ENCODE measurements at regions not wholly inside any gene's neighbourhood (a gene's known extent, or its start where the extent isn't known, plus 50 kb on each side); places are given as distances from the start of the nearest gene placed in this dataset.
"Not testable (repeated sequence)": the region's sequence is repeated elsewhere in the genome, so short reads cannot be mapped to it uniquely, and the experiment has no call there.

DNA sequence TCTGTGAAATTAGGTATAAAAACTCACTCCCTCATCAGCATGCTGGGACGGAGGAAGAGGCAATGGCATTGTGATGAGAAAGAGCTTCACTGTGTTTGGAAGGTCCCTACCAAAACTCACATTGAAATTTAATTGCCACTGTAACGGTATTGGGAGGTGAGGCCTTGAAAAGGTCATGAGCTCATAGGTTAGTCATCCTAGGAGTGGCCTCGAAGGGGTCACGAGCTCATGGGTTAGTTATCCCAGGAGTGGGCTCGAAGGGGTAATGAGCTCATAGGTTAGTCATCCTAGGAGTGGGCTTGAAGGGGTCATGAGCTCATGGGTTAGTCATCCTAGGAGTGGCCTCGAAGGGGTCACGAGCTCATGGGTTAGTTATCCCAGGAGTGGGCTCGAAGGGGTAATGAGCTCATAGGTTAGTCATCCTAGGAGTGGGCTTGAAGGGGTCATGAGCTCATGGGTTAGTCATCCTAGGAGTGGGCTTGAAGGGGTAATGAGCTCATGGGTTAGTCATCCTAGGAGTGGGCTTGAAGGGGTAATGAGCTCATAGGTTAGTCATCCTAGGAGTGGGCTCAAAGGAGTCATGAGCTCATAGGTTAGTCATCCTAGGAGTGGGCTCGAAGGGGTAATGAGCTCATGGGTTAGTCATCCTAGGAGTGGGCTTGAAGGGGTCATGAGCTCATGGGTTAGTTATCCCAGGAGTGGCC is 582.7 kb downstream of the GLRX3 start:
- H3K4me1 ChIP-seq (ENCODE audit: control insufficient read depth, insufficient read depth, low read length); H3K9me3 ChIP-seq (ENCODE audit: control insufficient read depth, insufficient read depth, low read length); H3K27me3 ChIP-seq (ENCODE audit: control insufficient read depth, insufficient read depth, low read length): not testable (repeated sequence)

DNA sequence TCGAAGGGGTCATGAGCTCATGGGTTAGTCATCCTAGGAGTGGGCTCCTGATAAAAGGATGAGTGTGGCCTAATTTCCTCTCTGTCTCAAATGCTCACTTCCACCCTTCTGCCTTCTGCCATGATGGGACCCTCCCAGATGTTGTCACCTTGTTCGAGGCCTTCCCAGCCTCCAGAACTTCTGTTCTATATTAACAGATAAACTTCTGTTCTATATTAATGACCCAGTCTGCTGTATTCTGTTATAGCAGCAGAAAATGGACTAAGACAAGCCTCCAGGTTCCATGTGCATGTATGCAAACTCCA is 583.2 kb downstream of the GLRX3 start:
- no peaks in the 10 kb centered on the region for H3K9me3 ChIP-seq (ENCODE audit: control insufficient read depth, insufficient read depth, low read length)
- no peaks in the 10 kb centered on the region for H3K27me3 ChIP-seq (ENCODE audit: control insufficient read depth, insufficient read depth, low read length)
- no peaks in the 10 kb centered on the region for H3K4me1 ChIP-seq (ENCODE audit: control insufficient read depth, insufficient read depth, low read length)
- no peaks in the 10 kb centered on the region for H3K36me3 ChIP-seq (ENCODE audit: control insufficient read depth, insufficient read depth, low read length)
- no peak overlapping the region for H3K9ac ChIP-seq (ENCODE audit: low read depth, low read length)
- H3K4me3 ChIP-seq (ENCODE audit: low read depth, low read length) = no peak overlapping the region

More for the DNA sequence above, 582.7 kb downstream of the GLRX3 start:
- not testable (repeated sequence) for H3K9ac ChIP-seq (ENCODE audit: low read depth, low read length); H3K36me3 ChIP-seq (ENCODE audit: control insufficient read depth, insufficient read depth, low read length); H3K4me3 ChIP-seq (ENCODE audit: low read depth, low read length)

DNA sequence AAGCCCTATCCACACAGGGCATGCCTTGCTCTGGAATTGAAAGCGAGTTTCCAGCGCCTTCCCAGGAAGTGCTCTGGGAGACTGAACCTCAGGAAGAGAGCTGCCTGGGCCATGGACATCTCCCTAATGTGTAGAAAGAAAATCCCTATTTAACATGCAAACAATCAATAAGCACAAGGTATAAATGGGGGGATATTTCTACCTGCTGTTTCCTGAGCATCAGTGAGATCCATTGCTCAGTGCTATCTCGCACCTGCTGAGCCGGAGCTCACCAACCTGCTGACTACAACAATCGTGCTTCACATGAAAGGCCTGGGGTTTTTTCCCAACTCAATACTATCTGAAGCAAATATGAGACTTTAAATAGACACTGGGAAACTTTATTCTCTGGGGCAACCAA is 584.0 kb downstream of the GLRX3 start:
- no peaks in the 10 kb centered on the region for H3K9me3 ChIP-seq (ENCODE audit: control insufficient read depth, insufficient read depth, low read length)
- no peaks in the 10 kb centered on the region for H3K27me3 ChIP-seq (ENCODE audit: control insufficient read depth, insufficient read depth, low read length)
- no peaks in the 10 kb centered on the region for H3K36me3 ChIP-seq (ENCODE audit: control insufficient read depth, insufficient read depth, low read length)
- no peak overlapping the region for H3K4me3 ChIP-seq (ENCODE audit: low read depth, low read length)
- H3K9ac ChIP-seq (ENCODE audit: low read depth, low read length) = no peak overlapping the region
- no peaks in the 10 kb centered on the region for H3K4me1 ChIP-seq (ENCODE audit: control insufficient read depth, insufficient read depth, low read length)

DNA sequence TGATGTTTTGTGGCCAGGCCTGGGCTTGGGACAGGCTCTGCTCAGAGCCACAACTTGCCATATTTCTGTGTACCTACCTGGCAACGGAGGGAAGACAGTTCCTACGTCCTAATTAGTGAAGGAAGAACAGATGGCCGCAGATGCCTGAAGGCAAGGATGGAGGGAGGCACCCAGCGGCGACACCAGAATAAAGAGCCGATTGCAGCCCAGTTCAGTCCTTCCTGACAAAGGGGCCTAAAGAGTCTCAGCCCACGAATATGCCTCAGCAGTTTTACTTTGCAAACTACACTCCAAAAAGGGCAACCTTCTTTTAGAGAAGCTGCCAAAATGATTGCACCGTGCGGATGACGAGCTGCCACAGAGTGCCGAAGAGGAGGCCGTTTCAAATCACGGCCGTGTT is 585.8 kb downstream of the GLRX3 start:
- Histone ChIP-seq H3K27me3 (ENCODE audit: control insufficient read depth, insufficient read depth, low read length) (no peaks in the 10 kb centered on the region), H3K9me3 (ENCODE audit: control insufficient read depth, insufficient read depth, low read length) (no peaks in the 10 kb centered on the region)

DNA sequence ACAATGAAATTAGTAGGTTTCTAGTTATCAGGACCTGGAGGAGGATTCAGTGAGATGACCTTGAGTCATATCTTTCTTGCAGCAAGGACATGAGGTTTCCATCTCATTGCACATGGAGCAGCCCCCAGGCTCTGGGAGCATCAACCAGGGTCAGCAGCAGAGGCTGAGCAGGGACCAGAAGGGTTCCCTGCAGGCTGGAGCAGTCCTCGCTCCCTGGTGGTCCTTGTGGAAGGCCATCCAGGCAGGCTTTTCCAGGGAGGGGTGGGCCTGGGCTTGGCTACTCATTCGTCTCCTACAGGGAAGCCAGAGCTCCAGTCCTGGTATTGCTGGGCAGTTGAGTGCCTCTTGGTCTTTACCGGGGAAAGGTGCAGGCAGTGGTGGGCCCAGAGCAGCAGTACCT is 587.5 kb downstream of the GLRX3 start:
- no peak overlapping the region for H3K4me3 ChIP-seq (ENCODE audit: low read depth, low read length)
- H3K36me3 ChIP-seq (ENCODE audit: control insufficient read depth, insufficient read depth, low read length) = no peaks in the 10 kb centered on the region
- no peaks in the 10 kb centered on the region for H3K4me1 ChIP-seq (ENCODE audit: control insufficient read depth, insufficient read depth, low read length)
- no peaks in the 10 kb centered on the region for H3K9me3 ChIP-seq (ENCODE audit: control insufficient read depth, insufficient read depth, low read length)
- no peak overlapping the region for H3K9ac ChIP-seq (ENCODE audit: low read depth, low read length)
- H3K27me3 ChIP-seq (ENCODE audit: control insufficient read depth, insufficient read depth, low read length) = no peaks in the 10 kb centered on the region

More for the DNA sequence above, 585.8 kb downstream of the GLRX3 start:
- H3K9ac ChIP-seq (ENCODE audit: low read depth, low read length) = no peak overlapping the region
- H3K4me1 ChIP-seq (ENCODE audit: control insufficient read depth, insufficient read depth, low read length) = no peaks in the 10 kb centered on the region
- H3K36me3 ChIP-seq (ENCODE audit: control insufficient read depth, insufficient read depth, low read length) = no peaks in the 10 kb centered on the region
- no peak overlapping the region for H3K4me3 ChIP-seq (ENCODE audit: low read depth, low read length)

DNA sequence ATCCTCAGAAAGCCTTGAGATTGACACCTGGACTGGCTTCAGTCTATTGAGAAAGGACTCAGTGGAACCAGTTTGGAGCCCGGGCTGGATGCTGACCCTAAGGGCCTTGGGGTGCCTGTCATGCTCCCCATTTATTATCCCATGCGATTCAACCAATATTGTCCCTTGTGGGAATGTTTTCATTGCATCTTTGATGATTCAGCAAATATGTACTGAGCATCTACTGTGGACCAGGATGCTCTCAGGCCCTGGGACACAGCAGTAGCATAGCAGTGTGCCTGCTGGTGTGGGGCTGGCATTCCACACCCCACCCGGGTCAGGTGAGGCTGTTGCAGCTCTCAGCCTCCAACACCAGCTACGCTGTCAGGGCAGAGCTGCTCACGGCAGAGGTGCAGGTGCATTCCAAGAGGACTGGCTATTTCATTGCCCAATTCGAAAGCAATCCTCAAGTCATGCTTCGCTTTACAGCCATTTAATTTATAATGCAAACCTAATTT is 586.0 kb downstream of the TCERG1L start:
- H3K27me3 ChIP-seq (ENCODE audit: control insufficient read depth, insufficient read depth, low read length) = no peaks in the 10 kb centered on the region
- no peaks in the 10 kb centered on the region for H3K9me3 ChIP-seq (ENCODE audit: control insufficient read depth, insufficient read depth, low read length)
- no peaks in the 10 kb centered on the region for H3K4me1 ChIP-seq (ENCODE audit: control insufficient read depth, insufficient read depth, low read length)
- H3K36me3 ChIP-seq (ENCODE audit: control insufficient read depth, insufficient read depth, low read length) = no peaks in the 10 kb centered on the region
- no peak overlapping the region for H3K4me3 ChIP-seq (ENCODE audit: low read depth, low read length)
- no peak overlapping the region for H3K9ac ChIP-seq (ENCODE audit: low read depth, low read length)

DNA sequence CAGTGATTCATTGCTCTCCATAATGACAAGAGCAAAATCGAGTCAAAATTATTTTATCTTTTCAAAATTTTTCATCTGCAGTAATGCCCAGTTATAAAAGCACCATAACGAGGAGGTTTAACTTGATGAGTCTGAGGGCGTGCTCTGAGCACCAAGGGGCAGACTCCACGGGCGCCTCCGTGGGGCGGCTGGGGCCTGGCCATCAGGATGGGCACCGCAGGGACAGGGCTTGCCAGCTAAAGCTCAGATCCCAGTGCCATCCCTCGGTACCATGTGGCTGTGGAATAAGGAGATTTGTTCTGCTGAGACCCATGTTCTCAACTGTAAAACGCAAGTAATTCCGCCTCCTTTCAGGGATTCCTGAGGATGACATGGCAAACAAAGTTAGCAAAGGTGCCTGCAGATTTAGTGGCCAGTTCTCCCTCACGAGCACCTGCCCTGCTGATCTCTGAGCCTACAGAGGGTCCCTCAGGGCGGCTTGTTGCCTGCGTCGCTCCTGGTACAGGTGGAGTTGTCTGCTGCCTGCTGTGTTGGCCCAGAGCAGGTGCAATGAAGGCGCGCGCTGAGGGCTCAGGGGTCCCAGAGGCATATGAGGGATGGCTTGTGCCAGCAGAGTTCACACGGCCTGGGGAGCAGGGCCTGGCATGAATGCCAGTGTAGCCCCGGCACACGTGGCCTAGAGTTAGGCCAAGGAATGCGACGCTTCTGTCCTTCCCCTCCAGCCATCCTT is 584.4 kb downstream of the TCERG1L start:
- Histone ChIP-seq H3K4me1 (ENCODE audit: control insufficient read depth, insufficient read depth, low read length) (no peaks in the 10 kb centered on the region), H3K9ac (ENCODE audit: low read depth, low read length) (no peak overlapping the region), H3K9me3 (ENCODE audit: control insufficient read depth, insufficient read depth, low read length) (no peaks in the 10 kb centered on the region), H3K27me3 (ENCODE audit: control insufficient read depth, insufficient read depth, low read length) (no peaks in the 10 kb centered on the region), H3K36me3 (ENCODE audit: control insufficient read depth, insufficient read depth, low read length) (no peaks in the 10 kb centered on the region), H3K4me3 (ENCODE audit: low read depth, low read length) (no peak overlapping the region)

DNA sequence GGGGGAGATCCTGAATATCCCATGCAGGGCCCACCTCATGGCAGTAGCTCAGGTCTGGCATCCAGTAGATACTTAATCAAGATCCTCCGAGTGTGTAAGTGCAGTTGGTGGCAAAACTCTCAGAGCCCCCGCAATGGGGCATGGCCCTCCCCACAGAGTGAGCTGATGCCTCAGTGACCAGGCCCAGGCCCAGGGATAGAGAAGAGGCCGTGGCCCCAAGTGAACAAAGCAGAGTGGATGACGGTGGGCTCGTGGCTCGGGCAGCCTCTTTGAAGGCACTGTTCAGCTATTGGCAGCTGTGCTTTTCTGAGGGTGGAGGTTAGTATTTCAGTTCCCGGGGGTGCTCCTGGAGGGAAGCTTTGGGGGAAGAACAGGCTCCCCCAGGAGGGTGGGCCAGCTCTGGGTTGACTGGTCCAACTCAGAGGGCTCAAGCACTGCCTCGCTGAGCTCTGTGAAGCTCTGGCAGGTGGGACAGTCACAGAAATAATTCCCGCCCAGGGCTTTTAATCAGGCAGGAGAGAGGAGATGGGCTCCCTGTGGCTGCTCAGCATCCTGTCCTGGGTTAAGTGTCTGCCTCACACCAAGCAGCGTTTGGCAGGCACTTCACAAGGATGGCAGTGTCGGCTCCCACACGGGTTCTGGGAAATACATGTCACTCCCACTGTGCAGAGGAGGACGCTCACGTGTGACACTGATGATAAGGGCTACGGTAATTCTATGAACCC is 583.6 kb downstream of the TCERG1L start:
- no peaks in the 10 kb centered on the region for H3K27me3 ChIP-seq (ENCODE audit: control insufficient read depth, insufficient read depth, low read length)
- H3K4me1 ChIP-seq (ENCODE audit: control insufficient read depth, insufficient read depth, low read length) = no peaks in the 10 kb centered on the region
- H3K9ac ChIP-seq (ENCODE audit: low read depth, low read length) = no peak overlapping the region
- no peaks in the 10 kb centered on the region for H3K36me3 ChIP-seq (ENCODE audit: control insufficient read depth, insufficient read depth, low read length)
- no peak overlapping the region for H3K4me3 ChIP-seq (ENCODE audit: low read depth, low read length)
- no peaks in the 10 kb centered on the region for H3K9me3 ChIP-seq (ENCODE audit: control insufficient read depth, insufficient read depth, low read length)

DNA sequence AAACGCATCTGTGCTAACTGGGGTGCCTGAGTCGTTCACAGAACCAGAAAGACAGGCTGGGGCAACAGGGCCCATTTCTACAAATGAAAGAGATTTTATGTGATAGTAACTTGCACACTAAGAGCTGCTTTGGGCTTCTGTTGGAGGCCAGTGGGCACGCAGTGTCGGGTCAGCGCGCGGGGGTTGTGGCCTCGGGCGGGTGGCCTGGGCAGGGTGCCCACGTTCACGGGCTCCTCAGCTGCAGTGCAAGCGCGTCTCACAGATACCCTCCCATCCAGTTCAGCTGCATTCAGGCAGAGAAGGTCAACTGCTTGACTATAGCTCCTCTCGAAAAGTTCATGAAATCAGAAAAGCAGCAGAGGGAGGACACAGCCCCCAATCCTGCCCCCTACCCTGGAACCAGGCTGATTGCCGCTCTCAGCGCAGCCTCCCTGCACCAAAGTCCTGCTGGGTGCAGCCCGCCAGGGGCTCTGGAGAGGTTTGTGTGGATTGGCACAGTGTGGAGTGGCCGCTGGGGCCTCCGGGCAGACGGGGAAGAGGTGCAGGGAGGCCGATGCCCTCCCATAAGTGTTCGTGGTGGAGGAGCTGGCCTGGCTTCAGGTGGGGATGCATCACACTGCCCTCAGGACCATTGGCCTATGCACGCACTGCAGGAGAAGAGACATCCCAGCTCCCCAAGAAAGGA is 582.8 kb downstream of the TCERG1L start:
- Histone ChIP-seq H3K36me3 (ENCODE audit: control insufficient read depth, insufficient read depth, low read length) (no peaks in the 10 kb centered on the region), H3K4me3 (ENCODE audit: low read depth, low read length) (no peak overlapping the region), H3K27me3 (ENCODE audit: control insufficient read depth, insufficient read depth, low read length) (no peaks in the 10 kb centered on the region), H3K4me1 (ENCODE audit: control insufficient read depth, insufficient read depth, low read length) (no peaks in the 10 kb centered on the region), H3K9ac (ENCODE audit: low read depth, low read length) (no peak overlapping the region), H3K9me3 (ENCODE audit: control insufficient read depth, insufficient read depth, low read length) (no peaks in the 10 kb centered on the region)

DNA sequence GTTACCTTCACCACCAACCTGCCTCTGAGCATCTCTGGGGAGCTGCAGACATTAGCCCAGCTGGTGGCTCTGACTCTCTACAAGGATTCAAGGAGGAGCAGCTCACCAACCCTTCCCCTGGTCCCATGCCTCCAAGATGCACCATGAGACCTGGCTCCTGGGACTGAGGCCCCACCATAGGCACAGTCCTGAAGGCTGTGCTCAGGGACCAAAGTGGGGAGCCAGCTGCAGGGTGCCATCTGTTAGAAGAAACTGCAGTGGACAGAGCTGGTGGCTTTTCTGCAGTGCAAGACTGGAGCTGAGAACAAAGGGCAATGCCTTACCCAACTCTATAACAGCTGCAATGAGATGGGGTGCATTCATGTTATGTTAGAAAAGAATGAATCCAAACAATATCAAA is 581.6 kb downstream of the TCERG1L start:
- Histone ChIP-seq H3K9ac (ENCODE audit: low read depth, low read length) (no peak overlapping the region), H3K4me3 (ENCODE audit: low read depth, low read length) (no peak overlapping the region), H3K9me3 (ENCODE audit: control insufficient read depth, insufficient read depth, low read length) (no peaks in the 10 kb centered on the region), H3K27me3 (ENCODE audit: control insufficient read depth, insufficient read depth, low read length) (no peaks in the 10 kb centered on the region), H3K4me1 (ENCODE audit: control insufficient read depth, insufficient read depth, low read length) (no peaks in the 10 kb centered on the region), H3K36me3 (ENCODE audit: control insufficient read depth, insufficient read depth, low read length) (no peaks in the 10 kb centered on the region)

DNA sequence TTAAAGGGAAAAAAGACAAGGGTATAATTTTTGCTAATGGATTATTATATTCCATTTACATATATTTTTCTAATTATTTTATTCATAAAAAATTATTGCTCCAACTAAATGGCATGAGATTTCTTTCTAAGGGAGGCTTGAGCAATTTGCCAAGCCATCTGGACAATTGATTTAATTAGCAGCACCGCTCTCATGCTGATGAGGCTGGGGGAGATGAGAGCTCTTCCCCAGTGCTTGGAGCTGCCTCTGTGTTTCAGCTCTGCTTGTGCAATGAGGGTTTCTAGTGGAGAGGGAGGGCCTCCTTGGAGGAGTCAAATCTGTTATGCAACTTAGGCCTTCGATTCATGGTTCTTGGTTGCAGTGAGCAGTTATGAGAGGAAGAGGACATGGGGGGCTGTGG is 574.3 kb downstream of the TCERG1L start:
- no peaks in the 10 kb centered on the region for H3K36me3 ChIP-seq (ENCODE audit: control insufficient read depth, insufficient read depth, low read length)
- no peak overlapping the region for H3K4me3 ChIP-seq (ENCODE audit: low read depth, low read length)
- no peaks in the 10 kb centered on the region for H3K4me1 ChIP-seq (ENCODE audit: control insufficient read depth, insufficient read depth, low read length)
- H3K27me3 ChIP-seq (ENCODE audit: control insufficient read depth, insufficient read depth, low read length) = no peaks in the 10 kb centered on the region
- H3K9me3 ChIP-seq (ENCODE audit: control insufficient read depth, insufficient read depth, low read length) = no peaks in the 10 kb centered on the region
- H3K9ac ChIP-seq (ENCODE audit: low read depth, low read length) = no peak overlapping the region
